ENCODE measurements at regions not wholly inside any gene's neighbourhood (a gene's known extent, or its start where the extent isn't known, plus 50 kb on each side); places are given as distances from the start of the nearest gene placed in this dataset.

- DNase-seq = no peak
Observed at GRCh38 chr13:60288569-60288968, 108.5 kb upstream of the TDRD3 start.

DNA sequence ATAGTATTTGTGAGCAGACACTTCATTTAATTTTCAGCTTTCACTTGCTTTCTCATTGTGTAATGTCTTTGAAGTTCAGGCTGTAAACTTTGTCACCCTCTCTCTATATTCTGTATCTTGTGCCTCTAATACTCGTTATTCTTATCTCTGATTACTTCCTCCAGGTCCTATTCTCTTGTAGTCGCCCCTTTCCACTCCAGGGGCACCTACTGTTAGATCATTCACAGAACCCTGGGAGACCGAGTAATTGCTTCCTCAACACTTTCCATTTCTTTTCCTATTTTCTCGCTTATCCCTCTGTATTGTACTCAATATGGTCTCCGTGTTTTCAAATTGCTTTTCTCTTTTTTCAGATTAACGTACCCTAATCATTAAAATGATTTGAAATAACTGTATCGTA, 93.9 kb upstream of the TDRD3 start:
- no peak for DNase-seq

DNA sequence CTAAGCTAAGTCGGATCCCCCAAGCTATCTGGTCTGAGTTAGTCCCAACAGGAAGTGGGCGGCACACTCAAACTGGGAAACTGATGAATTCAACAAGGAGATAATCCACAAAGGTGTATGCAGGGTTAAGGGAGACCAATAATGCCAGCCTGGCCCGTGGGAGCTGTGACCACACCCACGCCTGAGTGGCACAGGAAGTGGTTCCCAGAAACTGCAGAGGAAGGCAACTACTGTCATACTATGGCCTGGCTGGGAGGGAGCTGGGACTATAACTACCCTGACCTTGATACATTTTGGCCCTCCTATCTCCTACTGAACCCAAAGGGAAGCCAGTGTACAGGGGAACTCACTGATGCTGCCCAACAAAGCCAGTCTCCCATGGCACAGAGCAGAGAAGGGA, 85.5 kb upstream of the TDRD3 start:
- peak; percentile 19 to 21 for DNase-seq

GRCh38 chr13:60312851-60313505, 84.0 kb upstream of the TDRD3 start:
- no peak for DNase-seq

GRCh38 chr13:60318186-60318585, 78.8 kb upstream of the TDRD3 start:
- no peak for DNase-seq

DNA sequence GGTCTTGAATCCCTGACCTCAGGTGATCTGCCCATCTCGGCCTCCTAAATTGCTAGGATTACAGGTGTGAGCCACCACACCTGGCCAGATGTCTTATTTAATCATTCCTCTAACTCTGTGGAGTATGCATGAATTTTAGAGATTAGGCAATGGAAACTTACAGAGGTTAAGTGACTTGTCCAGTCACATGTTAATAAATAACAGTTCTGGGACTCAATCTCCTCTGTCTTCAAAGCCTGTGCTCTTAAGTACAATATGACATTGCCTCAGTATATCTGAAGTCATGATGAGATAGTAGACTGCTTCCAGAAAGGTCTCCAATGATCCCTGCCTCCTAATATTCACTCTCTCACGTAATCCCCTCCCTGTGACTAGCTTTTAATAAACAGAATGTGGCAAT, 72.9 kb upstream of the TDRD3 start:
- no peak for DNase-seq

DNA sequence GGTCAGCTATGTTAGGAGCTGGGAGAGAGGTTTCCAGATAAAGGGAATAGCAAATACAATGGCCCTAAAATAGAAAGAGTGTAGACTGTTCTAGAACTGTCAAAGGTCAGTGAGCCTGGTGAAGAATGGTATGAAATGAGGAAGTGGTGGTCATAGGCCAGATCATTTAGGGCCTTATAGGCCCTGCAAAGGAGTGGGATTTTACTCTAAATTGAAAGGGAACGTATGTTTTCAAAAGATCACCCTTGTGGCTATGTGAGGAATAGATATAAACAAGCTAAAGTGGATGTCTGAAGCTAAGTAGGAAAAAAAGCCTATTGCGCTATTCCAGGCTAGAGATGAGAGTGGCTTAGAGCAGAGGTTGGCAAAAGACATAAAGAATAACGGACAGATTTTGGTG, 70.7 kb upstream of the TDRD3 start:
- DNase-seq = no peak

DNA sequence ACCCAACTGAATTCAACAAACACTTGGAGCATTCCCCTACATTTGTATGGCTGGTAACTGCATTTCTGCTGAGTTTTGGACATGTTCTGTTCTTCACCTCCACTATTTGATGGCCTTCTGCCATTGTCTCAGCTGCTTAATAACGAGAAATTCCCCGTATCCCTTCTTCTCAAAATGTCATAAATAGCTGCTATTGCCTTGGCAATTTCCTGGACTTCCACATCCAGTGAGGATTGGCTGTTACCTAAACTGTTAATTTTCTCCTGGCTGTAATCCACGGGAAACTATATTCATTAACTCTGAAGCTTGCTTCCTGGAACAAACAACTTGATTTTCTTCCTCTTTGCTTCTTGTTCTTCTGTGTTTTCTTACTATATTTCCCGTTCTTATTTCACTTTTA, 69.5 kb upstream of the TDRD3 start:
- DNase-seq = no peak

DNA sequence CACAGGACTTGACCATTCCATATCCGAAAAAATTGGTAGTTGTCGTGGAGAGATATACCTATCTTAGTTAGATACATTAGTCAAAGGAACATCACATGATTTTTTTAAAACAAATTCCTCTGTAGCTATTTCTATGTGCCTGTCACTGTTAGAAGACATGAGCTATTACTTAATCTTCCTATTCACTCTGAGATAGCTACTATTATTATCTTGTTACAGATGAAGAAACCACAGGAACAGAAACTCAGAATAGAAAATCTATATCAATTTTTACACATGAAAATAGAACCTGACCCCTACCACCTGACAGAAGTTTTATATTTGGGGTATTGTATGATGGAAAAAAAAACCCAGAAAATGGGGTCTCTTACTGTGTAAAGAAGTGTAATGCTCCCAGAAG, 68.9 kb upstream of the TDRD3 start:
- no peak for DNase-seq

DNA sequence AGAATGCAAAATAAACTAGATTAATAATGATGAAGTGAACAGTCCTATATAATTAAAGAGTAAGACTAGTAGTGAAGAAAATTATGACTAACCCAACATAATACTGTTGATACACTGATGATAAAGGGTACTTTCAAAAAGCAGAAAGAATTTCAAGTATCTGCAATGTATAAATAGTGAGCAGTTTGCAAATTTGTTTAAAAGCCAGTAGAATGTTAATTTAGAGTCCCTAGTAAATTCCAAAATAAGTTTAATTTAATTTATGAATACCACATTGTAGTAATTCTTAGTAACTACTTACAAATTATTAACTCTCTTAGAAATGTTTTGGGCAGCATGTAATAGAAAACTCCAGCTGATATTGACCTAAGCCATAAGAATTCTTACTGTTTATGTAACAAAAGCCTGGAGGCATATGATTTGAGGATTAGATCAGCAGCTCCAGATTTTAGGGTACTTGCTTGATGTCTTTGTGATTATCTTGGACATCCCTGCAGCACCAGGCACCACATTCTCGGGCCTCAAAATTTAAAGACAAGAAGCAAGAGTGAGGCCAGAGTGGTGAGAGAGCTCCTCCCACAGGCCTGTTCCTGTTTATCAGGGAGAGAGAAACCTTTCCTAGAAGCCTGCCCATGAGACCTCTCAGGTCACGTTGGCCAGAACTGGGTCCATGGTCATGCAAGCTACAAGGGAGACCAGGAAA, 67.6 kb upstream of the TDRD3 start:
- peak; percentile 23 to 30 for DNase-seq

DNA sequence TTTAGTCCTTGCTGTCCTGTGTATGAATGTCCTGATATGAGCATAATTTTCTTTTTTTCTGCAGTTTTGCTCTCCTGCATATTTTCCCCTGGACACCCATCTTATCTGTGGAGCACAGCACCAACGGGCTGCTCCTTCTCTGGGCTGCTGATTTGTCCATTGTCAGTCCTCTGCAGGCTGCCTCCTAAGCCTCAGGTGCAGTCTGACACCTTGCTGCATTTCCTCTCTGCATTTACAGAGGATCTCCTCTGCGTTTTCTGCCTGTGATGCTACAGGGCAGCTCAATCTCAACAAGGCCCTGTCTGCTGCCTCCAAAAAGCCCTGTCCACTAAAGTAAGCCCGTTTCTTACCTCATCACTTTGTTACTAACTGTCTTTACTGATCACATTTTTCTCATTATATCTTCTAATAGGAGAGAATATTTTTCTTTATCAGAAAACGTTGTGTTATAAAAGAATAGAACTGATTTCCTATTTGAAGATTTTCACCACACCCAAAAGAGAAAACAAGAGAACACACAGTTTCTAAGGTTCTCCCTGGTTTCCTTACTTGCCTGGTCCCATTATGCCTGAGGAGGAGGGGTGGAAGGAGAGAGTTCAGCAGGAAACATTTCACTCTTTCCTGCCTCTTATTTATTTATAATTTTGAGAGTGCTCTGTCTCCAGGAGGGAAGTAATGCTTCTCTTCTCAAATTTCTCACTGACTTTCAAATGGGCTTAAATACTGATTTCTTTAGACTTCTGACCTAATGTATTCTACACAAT, 65.6 kb upstream of the TDRD3 start:
- DNase-seq = no peak

DNA sequence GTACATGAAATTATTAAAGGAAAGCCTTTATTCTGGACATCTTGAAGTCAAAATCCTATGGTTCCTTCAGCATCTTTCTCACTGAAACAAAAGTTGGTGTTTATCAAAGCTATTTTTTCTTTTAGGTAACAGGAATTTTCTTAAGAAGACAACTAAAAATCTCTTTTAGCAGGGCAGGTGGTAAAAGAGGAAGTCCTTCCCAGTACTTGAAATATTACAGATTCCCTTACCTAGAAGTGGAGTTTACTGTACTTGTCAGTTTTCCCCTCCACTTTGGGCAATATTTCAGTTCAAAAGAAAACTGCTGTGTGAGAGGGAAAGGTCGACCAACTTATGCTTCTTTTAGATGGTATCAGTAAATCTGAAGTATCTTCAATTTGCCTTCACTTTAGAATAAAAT, 64.3 kb upstream of the TDRD3 start:
- no peak for DNase-seq

GRCh38 chr13:60334310-60334709, 62.7 kb upstream of the TDRD3 start:
- DNase-seq = no peak

- DNase-seq = no peak
Observed at GRCh38 chr13:60335531-60335930, 61.5 kb upstream of the TDRD3 start.

DNA sequence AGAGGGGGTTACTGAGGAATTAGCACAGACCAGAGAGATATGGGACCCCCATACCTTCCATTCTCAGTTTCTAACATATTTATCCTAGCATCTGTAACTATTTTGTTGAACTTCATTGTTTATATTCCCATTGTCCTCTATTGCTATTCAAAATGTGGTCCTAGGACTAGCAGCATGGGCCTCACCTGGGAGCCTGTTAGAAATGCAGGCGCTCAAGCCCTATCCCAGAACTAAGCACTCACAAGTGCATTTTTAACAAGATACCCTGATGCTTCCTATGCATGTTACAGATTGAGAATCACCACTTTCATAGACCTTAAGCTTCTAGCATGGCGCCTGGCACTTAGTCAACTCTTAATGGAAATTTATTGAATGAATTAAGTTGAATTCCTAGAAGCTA, 58.3 kb upstream of the TDRD3 start:
- no peak for DNase-seq

- DNase-seq = no peak
Observed at GRCh38 chr13:60343978-60344377, 53.0 kb upstream of the TDRD3 start.

- no peak for DNase-seq
Observed at GRCh38 chr13:60347174-60347573, 49.8 kb upstream of the TDRD3 start.
